ENCODE measurements at regions not wholly inside any gene's neighbourhood (a gene's known extent, or its start where the extent isn't known, plus 50 kb on each side); places are given as distances from the start of the nearest gene placed in this dataset.
"Not testable (repeated sequence)": the region's sequence is repeated elsewhere in the genome, so short reads cannot be mapped to it uniquely, and the experiment has no call there.

- DNase-seq, result no peak
These were observed 119.7 kb downstream of the DTL start for GRCh38 chr1:212155219-212155618.

GRCh38 chr1:212157252-212157651, 121.7 kb downstream of the DTL start:
- no peak for DNase-seq

GRCh38 chr1:212158912-212159796, 123.6 kb downstream of the DTL start:
- no peak for DNase-seq

- no peak for DNase-seq
These were observed 123.9 kb upstream of the PPP2R5A start for GRCh38 chr1:212161231-212161781.

GRCh38 chr1:212162635-212163034, 122.6 kb upstream of the PPP2R5A start:
- DNase-seq, result no peak

GRCh38 chr1:212164095-212164872, 120.9 kb upstream of the PPP2R5A start:
- no peak for DNase-seq

GRCh38 chr1:212166244-212166643, 119.0 kb upstream of the PPP2R5A start:
- DNase-seq, result no peak

- DNase-seq, result no peak
These were observed 118.6 kb upstream of the PPP2R5A start for GRCh38 chr1:212166644-212167043.

GRCh38 chr1:212167098-212167497, 118.1 kb upstream of the PPP2R5A start:
- no peak for DNase-seq

- no peak for DNase-seq
These were observed 111.6 kb upstream of the PPP2R5A start for GRCh38 chr1:212173567-212173966.

- DNase-seq, result not testable (repeated sequence)
These were observed 110.9 kb upstream of the PPP2R5A start for GRCh38 chr1:212174295-212174694.

- DNase-seq, result no peak
These were observed 107.7 kb upstream of the PPP2R5A start for GRCh38 chr1:212177542-212177941.

GRCh38 chr1:212178851-212179250, 106.4 kb upstream of the PPP2R5A start:
- DNase-seq, result no peak

- DNase-seq, result no peak
These were observed 105.7 kb upstream of the PPP2R5A start for GRCh38 chr1:212179394-212180076.

GRCh38 chr1:212181015-212181882, 104.0 kb upstream of the PPP2R5A start:
- DNase-seq, result no peak

- DNase-seq, result no peak
These were observed 103.0 kb upstream of the PPP2R5A start for GRCh38 chr1:212182171-212182570.

GRCh38 chr1:212182579-212182978, 102.6 kb upstream of the PPP2R5A start:
- no peak for DNase-seq

GRCh38 chr1:212186427-212187207, 98.6 kb upstream of the PPP2R5A start:
- DNase-seq, result no peak

GRCh38 chr1:212188599-212189351, 96.4 kb upstream of the PPP2R5A start:
- no peak for DNase-seq
